Keratinocyte (primary cell): ENCODE measurements at regions not wholly inside any gene's neighbourhood (a gene's known extent, or its start where the extent isn't known, plus 50 kb on each side); places are given as distances from the start of the nearest gene placed in this dataset.

Experiments used
- DNase-seq: peaks from one replicate; pipeline ENCODE4 v3.0.0-alpha.2; 2011; ENCODE audit warnings: low read depth, missing footprints, low spot score
- FAIRE-seq: peaks from 2 replicates; lab custom pipeline; 2011; peaks lifted over from hg19 to GRCh38; lab: Jason Lieb, UNC
- H2AFZ ChIP-seq: 2 replicates; pipeline ENCODE4 v1.6.0; 2012; ENCODE audit warnings: low read length, control low read depth, inconsistent platforms; ENCODE audit not compliant: control insufficient read depth
- H3K27ac ChIP-seq: 2 replicates; pipeline ENCODE4 v1.5.1; 2011; ENCODE audit warnings: low read length; ENCODE audit not compliant: control insufficient read depth, insufficient read depth
- H3K27me3 ChIP-seq: 3 replicates; pipeline ENCODE4 v1.6.0; 2011; ENCODE audit warnings: low read length; ENCODE audit not compliant: control insufficient read depth, insufficient read depth; ENCODE audit errors: extremely low read depth
- H3K36me3 ChIP-seq, 2 experiments: 2 replicates in 1 of 2; 3 replicates in 1 of 2; pipeline ENCODE4 v1.5.1; 2011; ENCODE audit warnings: low read length in 2 of 2, mild to moderate bottlenecking in 1 of 2; ENCODE audit not compliant: control insufficient read depth in 2 of 2, insufficient read depth in 2 of 2; ENCODE audit errors: extremely low read depth in 1 of 2
- H3K4me1 ChIP-seq: 3 replicates; pipeline ENCODE4 v1.5.1; 2011; ENCODE audit warnings: low read length; ENCODE audit not compliant: control insufficient read depth, insufficient read depth; ENCODE audit errors: extremely low read depth
- H3K4me2 ChIP-seq: 3 replicates; pipeline ENCODE4 v1.6.0; 2011; ENCODE audit warnings: low read depth, low read length; ENCODE audit not compliant: control insufficient read depth, insufficient read depth; ENCODE audit errors: extremely low read depth
- H3K4me3 ChIP-seq, 3 experiments: fragments of 200-600 bp in 1 of 3; sonication (generic) in 1 of 3; 2 replicates in 2 of 3; 3 replicates in 1 of 3; pipeline ENCODE4 v1.5.1; 2011 to 2016; ENCODE audit warnings: low read length in 3 of 3, mild to moderate bottlenecking in 3 of 3, control low read depth in 2 of 3, inconsistent platforms in 1 of 3, low read depth in 1 of 3, mixed read lengths in 1 of 3, mixed run types in 1 of 3, moderate library complexity in 1 of 3; ENCODE audit not compliant: control insufficient read depth in 2 of 3, insufficient read depth in 2 of 3; ENCODE audit errors: extremely low read depth in 1 of 3
- H3K79me2 ChIP-seq: 2 replicates; pipeline ENCODE4 v1.6.0; 2012; ENCODE audit warnings: low read length; ENCODE audit not compliant: control insufficient read depth, insufficient read depth
- H3K9ac ChIP-seq: 3 replicates; pipeline ENCODE4 v1.6.0; 2011; ENCODE audit warnings: low read length; ENCODE audit not compliant: control insufficient read depth, insufficient read depth; ENCODE audit errors: extremely low read depth
- H3K9me1 ChIP-seq: 3 replicates; pipeline ENCODE4 v1.6.0; 2011; ENCODE audit warnings: low read length; ENCODE audit not compliant: control insufficient read depth, insufficient read depth; ENCODE audit errors: extremely low read depth
- H3K9me3 ChIP-seq: 2 replicates; pipeline ENCODE4 v1.5.1; 2012; ENCODE audit warnings: low read depth, low read length; ENCODE audit not compliant: control insufficient read depth
- H4K20me1 ChIP-seq: 3 replicates; pipeline ENCODE4 v1.6.0; 2011; ENCODE audit warnings: low read length; ENCODE audit not compliant: control insufficient read depth, insufficient read depth; ENCODE audit errors: extremely low read depth
- CTCF ChIP-seq, 3 experiments: IDR thresholded peaks in 1 of 3; conservative IDR thresholded peaks in 1 of 3; optimal IDR thresholded peaks in 1 of 3; 2 replicates in 2 of 3; 3 replicates in 1 of 3; pipeline versions ENCODE3 to v1.5.1; 2011; ENCODE audit warnings: low read length in 3 of 3, mild to moderate bottlenecking in 3 of 3, moderate library complexity in 2 of 3, control low read depth in 1 of 3, inconsistent platforms in 1 of 3; ENCODE audit not compliant: insufficient read depth in 2 of 3; ENCODE audit errors: extremely low read depth in 1 of 3
- EZH2 ChIP-seq: IDR thresholded peaks from one replicate; pipeline ENCODE4 v1.6.1; 2012; ENCODE audit warnings: inconsistent platforms, mild to moderate bottlenecking, low read length, moderate library complexity
- dilution Hi-C: fragments of 300-500 bp; cut with MboI; formaldehyde crosslinking; loops from one replicate; pipeline ENCODE4 v1.7.0; 2020; ENCODE audit warnings: low sequenced_read_pairs; ENCODE audit not compliant: extremely low pct_ligation_motif_present

- H3K27me3 ChIP-seq, result no peaks in the 10 kb centered on the region
- FAIRE-seq (no peak), DNase-seq (no peak)
- H3K9me1 ChIP-seq, result no peaks in the 10 kb centered on the region
- H4K20me1 ChIP-seq, result no peaks in the 10 kb centered on the region
- dilution Hi-C loops, result no loop called here
- peaks cover 8% of the 10 kb centered on the region for H3K4me1 ChIP-seq
- TF ChIP-seq CTCF (optimal IDR thresholded peaks at IDR 0.05 in 1 of 3, IDR thresholded peaks at IDR 0.05 in 1 of 3, conservative IDR thresholded peaks at IDR 0.05 in 1 of 3; ENCODE audit: extremely low read depth in 1 of 3, insufficient read depth in 2 of 3, low read length in 3 of 3), result no peak
- no peak for TF ChIP-seq EZH2
- H3K36me3 ChIP-seq, result no peaks in the 10 kb centered on the region
- no peak overlapping the region for H3K9ac ChIP-seq
- no peaks in the 10 kb centered on the region for H3K79me2 ChIP-seq
- H3K27ac ChIP-seq, result no peak overlapping the region
- H3K9me3 ChIP-seq, result peaks cover 3% of the 10 kb centered on the region
- no peak overlapping the region for H3K4me2 ChIP-seq
- H2AFZ ChIP-seq, result no peak overlapping the region
- H3K4me3 ChIP-seq, result no peak overlapping the region
Measured at GRCh38 chr11:10914050-10914449, 56.2 kb upstream of the ZBED5 start.

- DNase-seq (no peak), FAIRE-seq (no peak)
- Histone ChIP-seq H3K27me3 (no peaks in the 10 kb centered on the region), H3K9ac (no peak overlapping the region), H3K36me3 (no peaks in the 10 kb centered on the region), H4K20me1 (no peaks in the 10 kb centered on the region), H3K9me1 (no peaks in the 10 kb centered on the region), H3K4me2 (no peak overlapping the region), H3K9me3 (peaks cover 3% of the 10 kb centered on the region), H2AFZ (no peak overlapping the region), H3K4me3 (no peak overlapping the region), H3K27ac (no peak overlapping the region), H3K79me2 (no peaks in the 10 kb centered on the region), H3K4me1 (peaks cover 17% of the 10 kb centered on the region)
- dilution Hi-C loops, result no loop called here
- TF ChIP-seq EZH2 (no peak), CTCF (optimal IDR thresholded peaks at IDR 0.05 in 1 of 3, IDR thresholded peaks at IDR 0.05 in 1 of 3, conservative IDR thresholded peaks at IDR 0.05 in 1 of 3; ENCODE audit: extremely low read depth in 1 of 3, insufficient read depth in 2 of 3, low read length in 3 of 3) (no peak)
Measured at GRCh38 chr11:10913075-10913474, 55.2 kb upstream of the ZBED5 start.
